Liver (tissue), 3 donors: ENCODE measurements at regions not wholly inside any gene's neighbourhood (a gene's known extent, or its start where the extent isn't known, plus 50 kb on each side); places are given as distances from the start of the nearest gene placed in this dataset.

Source experiments
- ATF3 ChIP-seq: IDR thresholded peaks from 2 replicates; pipeline ENCODE4 v1.6.1; 2016; ENCODE audit warnings: antibody characterized with exemption
- CTCF ChIP-seq: fragments of 150-350 bp; IDR thresholded peaks from 2 replicates; pipeline ENCODE4 v1.5.1; 2017; ENCODE audit warnings: improper control_type of control experiment, low read depth, low read length; ENCODE audit not compliant: missing input control
- EGR1 ChIP-seq, 2 donors: IDR thresholded peaks; 2 replicates each; pipeline ENCODE4 v1.6.1; 2016 to 2018; ENCODE audit warnings: antibody characterized with exemption in 2 of 2, low read depth in 2 of 2
- GABPA ChIP-seq, 2 donors: IDR thresholded peaks in 1 of 2; conservative IDR thresholded peaks in 1 of 2; 2 replicates each; pipeline ENCODE4 v1.6.1; 2016; ENCODE audit warnings: antibody characterized with exemption in 2 of 2, mild to moderate bottlenecking in 1 of 2, moderate library complexity in 1 of 2
- JUND ChIP-seq, 2 donors: IDR thresholded peaks; 2 replicates each; pipeline ENCODE4 v1.6.1; 2016; ENCODE audit warnings: antibody characterized with exemption in 2 of 2
- MAX ChIP-seq: IDR thresholded peaks from 2 replicates; pipeline ENCODE4 v1.6.1; 2016; ENCODE audit warnings: antibody characterized with exemption
- NR2F2 ChIP-seq: IDR thresholded peaks from 2 replicates; pipeline ENCODE4 v1.6.1; 2016; ENCODE audit warnings: antibody characterized with exemption
- RAD21 ChIP-seq, 2 donors: IDR thresholded peaks; 2 replicates each; pipeline ENCODE4 v1.6.1; 2016; ENCODE audit warnings: antibody characterized with exemption in 2 of 2, mild to moderate bottlenecking in 2 of 2
- REST ChIP-seq: IDR thresholded peaks from 2 replicates; pipeline ENCODE4 v1.6.1; 2016; ENCODE audit warnings: antibody characterized with exemption, mild to moderate bottlenecking
- RXRA ChIP-seq, 2 donors: IDR thresholded peaks; 2 replicates each; pipeline ENCODE4 v1.6.1; 2017 to 2018; ENCODE audit warnings: antibody characterized with exemption in 2 of 2, mild to moderate bottlenecking in 1 of 2
- SP1 ChIP-seq: IDR thresholded peaks from 2 replicates; pipeline ENCODE4 v1.6.1; 2018; ENCODE audit warnings: antibody characterized with exemption, mild to moderate bottlenecking
- TAF1 ChIP-seq: conservative IDR thresholded peaks from 2 replicates; pipeline ENCODE4 v1.6.1; 2016; ENCODE audit warnings: antibody characterized with exemption, mild to moderate bottlenecking
- YY1 ChIP-seq: IDR thresholded peaks from 2 replicates; pipeline ENCODE4 v1.6.1; 2016; ENCODE audit warnings: antibody characterized with exemption, mild to moderate bottlenecking
- donor health status: healthy.
- donor health status: healthy.

GRCh38 chr1:219060798-219061197 lies 112.9 kb upstream of the LYPLAL1 start:
- TF ChIP-seq CTCF = no peak
- no peak for TF ChIP-seq ATF3
- no peak for TF ChIP-seq TAF1
- no peak for TF ChIP-seq SP1
- TF ChIP-seq MAX = no peak
- no peak for TF ChIP-seq YY1
- TF ChIP-seq GABPA (IDR thresholded peaks at IDR 0.05 in 1 of 2, conservative IDR thresholded peaks at IDR 0.05 in 1 of 2) = no peak
- no peak for TF ChIP-seq RXRA (IDR thresholded peaks at IDR 0.05)
- TF ChIP-seq REST = no peak
- no peak for TF ChIP-seq JUND (IDR thresholded peaks at IDR 0.05)
- no peak for TF ChIP-seq EGR1 (IDR thresholded peaks at IDR 0.05; ENCODE audit: low read depth in 2 of 2)
- no peak for TF ChIP-seq NR2F2
- no peak for TF ChIP-seq RAD21 (IDR thresholded peaks at IDR 0.05)
